GM20000 (cell line): ENCODE measurements at regions not wholly inside any gene's neighbourhood (a gene's known extent, or its start where the extent isn't known, plus 50 kb on each side); places are given as distances from the start of the nearest gene placed in this dataset.
"Not testable (repeated sequence)": the region's sequence is repeated elsewhere in the genome, so short reads cannot be mapped to it uniquely, and the experiment has no call there.

Experiments used
- DNase-seq: peaks from one replicate; pipeline ENCODE4 v3.0.0; 2012; ENCODE audit warnings: low spot score
- TF ChIP-seq, protein P1 (sequence below): IDR thresholded peaks from 2 replicates; pipeline ENCODE4 v1.5.1; 2012; ENCODE audit warnings: mild to moderate bottlenecking, control low read depth; ENCODE audit errors: extremely low read depth, missing control alignments

DNA sequence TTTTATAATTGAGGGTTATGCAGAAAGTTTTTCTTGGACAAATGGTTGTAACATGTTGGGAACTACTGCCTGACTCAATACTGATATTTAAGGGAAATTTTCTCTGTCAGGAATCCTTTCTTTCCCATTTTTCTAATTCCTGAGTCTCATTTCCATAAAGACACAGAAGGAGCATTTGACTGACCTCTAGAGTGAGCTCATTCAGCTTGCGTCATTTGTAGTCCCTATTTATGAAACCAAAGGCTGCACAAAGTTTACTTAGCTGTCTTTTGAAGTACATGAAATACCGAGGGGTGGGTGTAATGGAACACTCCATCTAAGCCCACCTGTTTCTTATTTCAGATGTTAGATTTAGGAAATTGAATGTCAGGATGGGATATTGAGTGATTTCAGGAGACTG lies 359.5 kb upstream of the C11orf87 start:
- DNase-seq: no peak
- TF ChIP-seq, protein P1, sequence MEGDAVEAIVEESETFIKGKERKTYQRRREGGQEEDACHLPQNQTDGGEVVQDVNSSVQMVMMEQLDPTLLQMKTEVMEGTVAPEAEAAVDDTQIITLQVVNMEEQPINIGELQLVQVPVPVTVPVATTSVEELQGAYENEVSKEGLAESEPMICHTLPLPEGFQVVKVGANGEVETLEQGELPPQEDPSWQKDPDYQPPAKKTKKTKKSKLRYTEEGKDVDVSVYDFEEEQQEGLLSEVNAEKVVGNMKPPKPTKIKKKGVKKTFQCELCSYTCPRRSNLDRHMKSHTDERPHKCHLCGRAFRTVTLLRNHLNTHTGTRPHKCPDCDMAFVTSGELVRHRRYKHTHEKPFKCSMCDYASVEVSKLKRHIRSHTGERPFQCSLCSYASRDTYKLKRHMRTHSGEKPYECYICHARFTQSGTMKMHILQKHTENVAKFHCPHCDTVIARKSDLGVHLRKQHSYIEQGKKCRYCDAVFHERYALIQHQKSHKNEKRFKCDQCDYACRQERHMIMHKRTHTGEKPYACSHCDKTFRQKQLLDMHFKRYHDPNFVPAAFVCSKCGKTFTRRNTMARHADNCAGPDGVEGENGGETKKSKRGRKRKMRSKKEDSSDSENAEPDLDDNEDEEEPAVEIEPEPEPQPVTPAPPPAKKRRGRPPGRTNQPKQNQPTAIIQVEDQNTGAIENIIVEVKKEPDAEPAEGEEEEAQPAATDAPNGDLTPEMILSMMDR: no peak

DNA sequence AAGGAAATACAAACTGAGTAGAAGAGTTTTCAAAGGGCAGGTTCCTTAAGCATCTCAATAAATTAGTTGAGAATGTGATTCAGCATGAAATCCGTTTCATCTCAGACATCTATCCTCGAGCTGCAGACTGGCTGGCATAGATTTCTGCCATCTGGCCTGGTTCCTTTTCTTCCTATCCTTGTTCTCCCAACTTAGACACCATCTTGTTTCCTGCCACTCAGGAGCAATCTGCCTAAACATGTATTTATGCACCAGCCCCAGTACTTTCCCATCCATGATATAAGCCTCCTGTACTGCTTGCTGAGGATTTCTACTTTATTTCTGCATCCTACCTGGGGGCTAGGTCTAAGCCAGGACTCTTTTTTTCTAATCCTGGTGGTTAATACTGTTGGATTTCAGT lies 359.1 kb upstream of the C11orf87 start:
- TF ChIP-seq, protein P1: no peak
- DNase-seq: no peak

DNA sequence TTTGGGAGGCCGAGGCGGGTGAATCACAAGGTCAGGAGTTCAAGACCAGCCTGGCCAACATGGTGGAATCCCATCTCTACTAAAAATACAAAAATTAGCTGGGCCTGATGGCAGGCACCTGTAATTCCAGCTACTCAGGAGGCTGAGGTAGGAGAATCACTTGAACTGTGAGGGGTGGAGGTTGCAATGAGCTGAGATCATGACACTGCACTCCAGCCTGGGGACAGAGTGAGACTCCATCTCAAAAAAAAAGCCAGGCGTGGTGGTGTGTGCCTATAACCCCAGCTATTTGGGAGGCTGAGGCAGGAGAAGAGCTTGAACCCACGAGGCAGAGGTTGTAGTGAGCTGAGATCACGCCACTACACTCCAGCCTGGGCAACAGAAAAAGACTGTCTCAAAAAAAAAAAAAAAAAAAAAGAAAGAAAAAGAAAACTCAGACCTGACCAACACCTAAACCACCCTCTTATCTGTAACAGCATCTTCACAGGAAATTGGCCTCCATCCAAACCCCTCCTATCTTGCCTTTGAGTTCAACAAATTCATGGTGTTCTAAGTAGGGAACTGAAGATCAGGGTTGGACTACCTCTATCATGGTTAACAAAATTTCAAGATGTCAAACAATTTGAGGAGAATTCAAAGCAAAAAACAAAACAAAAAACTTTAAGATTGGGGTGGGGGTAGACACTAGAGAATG lies 357.2 kb upstream of the C11orf87 start:
- DNase-seq: not testable (repeated sequence)

DNA sequence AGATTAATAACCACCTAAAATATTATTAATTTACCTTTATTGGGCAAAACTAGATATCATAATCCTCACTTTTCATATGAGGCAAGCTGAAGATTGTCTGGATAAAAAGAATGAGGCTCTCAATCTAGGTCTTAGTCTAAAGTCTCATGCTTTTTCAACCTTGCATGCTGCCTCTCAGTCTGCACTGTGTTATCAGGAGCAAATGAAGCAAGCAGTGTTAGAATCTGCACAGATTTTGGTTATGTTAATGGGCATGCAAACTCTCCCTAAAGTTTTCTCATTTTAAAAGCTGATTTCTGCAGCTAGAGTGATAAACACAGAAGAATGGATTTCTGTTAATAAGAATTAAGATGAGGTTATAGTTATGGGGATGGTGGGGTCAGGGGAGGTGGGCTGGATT lies 350.7 kb upstream of the C11orf87 start:
- TF ChIP-seq, protein P1: no peak
- DNase-seq: no peak

DNA sequence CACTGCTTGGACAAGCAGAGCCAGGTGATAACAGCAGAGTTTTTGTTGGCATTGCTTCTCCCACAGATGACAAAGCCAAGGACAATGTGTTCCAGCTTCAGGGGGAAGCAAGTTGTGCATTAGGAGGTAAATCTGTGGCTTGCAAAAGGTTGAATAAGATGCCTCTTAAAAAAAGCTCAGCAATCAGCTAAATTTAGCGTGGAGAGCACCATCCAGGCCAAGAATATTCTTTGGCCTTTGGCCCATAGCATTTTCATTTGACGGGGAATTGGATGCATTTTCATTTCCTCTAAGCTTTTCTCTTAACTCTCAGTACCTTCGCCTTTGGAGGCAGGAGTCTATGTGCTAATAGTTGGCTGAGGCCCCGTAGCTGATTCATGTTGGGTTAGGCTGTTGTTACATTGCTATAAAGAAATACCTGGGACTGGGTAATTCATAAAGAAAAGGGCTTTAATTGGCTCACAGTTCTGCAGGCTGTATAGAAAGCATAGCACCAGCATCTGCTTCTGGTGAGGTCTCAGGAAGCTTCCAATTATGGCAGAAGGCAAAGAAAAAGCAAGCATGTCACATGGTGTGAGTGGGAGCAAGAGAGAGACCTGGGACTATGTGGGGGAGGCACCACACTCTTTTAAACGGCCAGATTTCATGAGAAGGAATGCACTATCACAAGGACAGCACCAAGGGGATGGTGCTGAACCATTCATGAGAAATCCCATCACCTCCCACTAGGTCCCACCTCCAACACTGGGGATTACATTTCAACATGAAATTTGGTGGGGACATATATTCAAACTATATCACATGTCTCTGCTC lies 350.1 kb upstream of the C11orf87 start:
- no peak for DNase-seq
- TF ChIP-seq, protein P1: no peak

DNA sequence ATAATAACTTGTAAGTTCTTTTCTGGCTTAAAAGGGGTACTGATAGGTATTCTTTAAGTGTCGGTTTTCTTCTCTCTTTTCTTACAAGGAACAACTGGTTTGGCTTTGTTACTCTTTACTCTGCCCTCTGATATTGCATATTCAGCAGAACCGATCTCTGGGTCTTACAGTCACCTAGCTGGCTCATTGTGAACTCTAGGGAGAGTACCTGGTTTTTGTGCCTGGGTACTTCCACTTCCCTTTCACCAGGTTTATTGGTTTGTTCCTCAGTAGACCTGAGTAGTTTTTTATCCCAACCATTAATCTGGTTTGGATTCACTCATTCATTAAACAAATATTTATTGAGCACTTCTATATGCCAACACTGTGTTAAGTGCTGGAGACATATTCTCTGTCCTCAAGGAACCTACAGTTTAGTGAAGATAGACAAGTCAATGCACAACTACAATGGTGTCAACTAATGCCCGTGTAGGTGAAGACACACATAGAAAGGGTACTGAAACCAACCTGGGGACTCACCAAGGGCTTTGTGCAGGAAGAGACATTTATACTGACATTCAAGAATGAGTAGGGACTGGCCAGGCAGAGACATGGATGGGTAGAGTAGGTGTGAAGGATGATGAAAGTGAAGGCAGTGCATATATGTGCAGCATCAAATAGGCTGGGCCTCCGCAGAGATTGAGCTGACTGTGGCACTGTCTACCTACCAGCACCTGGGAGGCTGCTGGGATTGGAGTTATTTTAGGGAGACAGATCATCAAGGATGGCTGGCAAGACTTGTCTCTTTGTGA lies 348.8 kb upstream of the C11orf87 start:
- TF ChIP-seq, protein P1: no peak
- no peak for DNase-seq

DNA sequence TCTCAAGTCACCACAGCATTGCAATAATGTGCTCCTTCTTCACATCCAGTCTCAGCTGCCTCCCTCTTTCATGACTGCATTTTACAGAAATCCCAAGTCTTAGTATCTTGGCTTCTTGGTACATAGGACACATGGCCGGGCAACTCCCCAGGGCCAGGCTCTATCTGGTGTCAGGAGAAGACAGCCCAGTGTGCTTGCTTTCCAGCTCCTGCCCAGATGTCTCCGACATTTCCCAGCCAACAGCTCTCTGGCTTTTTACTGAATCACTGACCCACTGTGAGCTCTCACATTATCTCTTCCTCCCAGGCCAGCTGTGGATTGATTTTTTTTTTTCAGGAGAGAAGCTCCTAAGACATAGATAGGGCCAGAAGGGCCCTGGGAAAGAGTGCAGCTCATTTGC lies 346.0 kb upstream of the C11orf87 start:
- DNase-seq: no peak
- TF ChIP-seq, protein P1: no peak
